Smooth muscle cell (in vitro differentiated cells): ENCODE measurements at regions not wholly inside any gene's neighbourhood (a gene's known extent, or its start where the extent isn't known, plus 50 kb on each side); places are given as distances from the start of the nearest gene placed in this dataset.

Source experiments
- DNase-seq: peaks from one replicate; lab custom pipeline; 2025; ENCODE audit not compliant: unreplicated experiment; lab: John Stamatoyannopoulos, UW
- H2AFZ ChIP-seq: fragments of 200-600 bp; sonication (generic); 2 replicates; pipeline ENCODE4 v1.6.0; 2016; ENCODE audit warnings: antibody characterized with exemption, low read depth, mild to moderate bottlenecking
- H3F3A ChIP-seq: fragments of 200-600 bp; sonication (generic); 2 replicates; pipeline ENCODE4 v1.6.0; 2017; ENCODE audit warnings: antibody characterized with exemption, low read depth
- H3K27ac ChIP-seq: fragments of 200-600 bp; sonication (generic); 2 replicates; pipeline ENCODE4 v1.5.1; 2016; ENCODE audit warnings: low read depth, mild to moderate bottlenecking
- H3K27me3 ChIP-seq: fragments of 200-600 bp; sonication (generic); 2 replicates; pipeline ENCODE4 v1.6.1; 2016; ENCODE audit warnings: low read depth, mild to moderate bottlenecking
- H3K36me3 ChIP-seq: fragments of 200-600 bp; sonication (generic); 2 replicates; pipeline ENCODE4 v1.5.1; 2016; ENCODE audit warnings: low read depth
- H3K4me1 ChIP-seq: fragments of 200-600 bp; sonication (generic); 2 replicates; pipeline ENCODE4 v1.5.1; 2016; ENCODE audit warnings: low read depth
- H3K4me2 ChIP-seq: fragments of 200-600 bp; sonication (generic); 2 replicates; pipeline ENCODE4 v1.6.0; 2016; ENCODE audit warnings: mild to moderate bottlenecking
- H3K4me3 ChIP-seq: fragments of 200-600 bp; sonication (generic); 2 replicates; pipeline ENCODE4 v1.5.1; 2016; ENCODE audit warnings: mild to moderate bottlenecking
- H3K79me2 ChIP-seq: fragments of 200-600 bp; sonication (generic); 2 replicates; pipeline ENCODE4 v1.6.0; 2016; ENCODE audit warnings: low read depth, mild to moderate bottlenecking
- H3K9ac ChIP-seq: fragments of 200-600 bp; sonication (generic); 2 replicates; pipeline ENCODE4 v1.6.0; 2016; ENCODE audit warnings: low read depth
- H3K9me3 ChIP-seq: fragments of 200-600 bp; sonication (generic); replicated peaks from 2 replicates; pipeline ENCODE4 v1.5.1; 2016; ENCODE audit warnings: low read depth
- H4K20me1 ChIP-seq: fragments of 200-600 bp; sonication (generic); 2 replicates; pipeline ENCODE4 v1.6.0; 2016; ENCODE audit warnings: low read depth
- CTCF ChIP-seq: fragments of 200-600 bp; sonication (generic); IDR thresholded peaks from 2 replicates; pipeline ENCODE4 v1.5.1; 2017; ENCODE audit warnings: borderline replicate concordance, mild to moderate bottlenecking, antibody characterized with exemption; ENCODE audit not compliant: insufficient read depth, poor library complexity, severe bottlenecking
- WGBS: methylation state at CpG from one replicate; pipeline ENCODE4 v1.1.7; 2016; ENCODE audit warnings: low lambda C conversion rate; 5-methylcytosine and 5-hydroxymethylcytosine counted together

GRCh38 chr2:239894276-239894675 lies 130.9 kb downstream of the NDUFA10 start:
- Histone ChIP-seq H3F3A (no peaks in the 10 kb centered on the region), H3K27me3 (peaks cover 12% of the 10 kb centered on the region), H3K9me3 (no peaks in the 10 kb centered on the region), H2AFZ (no peak overlapping the region), H3K4me2 (no peak overlapping the region), H3K9ac (no peak overlapping the region), H3K4me3 (no peak overlapping the region), H4K20me1 (no peaks in the 10 kb centered on the region), H3K36me3 (no peaks in the 10 kb centered on the region), H3K27ac (no peak overlapping the region), H3K4me1 (no peaks in the 10 kb centered on the region), H3K79me2 (no peaks in the 10 kb centered on the region)
- no peak for DNase-seq
- WGBS = 96% methylated on average over 5 of the region's 5 CpGs
- no peak for TF ChIP-seq CTCF

GRCh38 chr2:239893236-239893515 lies 132.0 kb downstream of the NDUFA10 start:
- TF ChIP-seq CTCF = no peak
- no peaks in the 10 kb centered on the region for H4K20me1 ChIP-seq
- no peak overlapping the region for H3K4me3 ChIP-seq
- no peak overlapping the region for H3K4me2 ChIP-seq
- DNase-seq = no peak
- no peak overlapping the region for H3K27ac ChIP-seq
- peaks cover 12% of the 10 kb centered on the region for H3K27me3 ChIP-seq
- H3K9ac ChIP-seq = no peak overlapping the region
- no peaks in the 10 kb centered on the region for H3K36me3 ChIP-seq
- no peaks in the 10 kb centered on the region for H3K4me1 ChIP-seq
- H2AFZ ChIP-seq = no peak overlapping the region
- H3K79me2 ChIP-seq = no peaks in the 10 kb centered on the region
- no peaks in the 10 kb centered on the region for H3F3A ChIP-seq
- 70% methylated on average over 4 of the region's 4 CpGs for WGBS
- H3K9me3 ChIP-seq = no peaks in the 10 kb centered on the region

DNA sequence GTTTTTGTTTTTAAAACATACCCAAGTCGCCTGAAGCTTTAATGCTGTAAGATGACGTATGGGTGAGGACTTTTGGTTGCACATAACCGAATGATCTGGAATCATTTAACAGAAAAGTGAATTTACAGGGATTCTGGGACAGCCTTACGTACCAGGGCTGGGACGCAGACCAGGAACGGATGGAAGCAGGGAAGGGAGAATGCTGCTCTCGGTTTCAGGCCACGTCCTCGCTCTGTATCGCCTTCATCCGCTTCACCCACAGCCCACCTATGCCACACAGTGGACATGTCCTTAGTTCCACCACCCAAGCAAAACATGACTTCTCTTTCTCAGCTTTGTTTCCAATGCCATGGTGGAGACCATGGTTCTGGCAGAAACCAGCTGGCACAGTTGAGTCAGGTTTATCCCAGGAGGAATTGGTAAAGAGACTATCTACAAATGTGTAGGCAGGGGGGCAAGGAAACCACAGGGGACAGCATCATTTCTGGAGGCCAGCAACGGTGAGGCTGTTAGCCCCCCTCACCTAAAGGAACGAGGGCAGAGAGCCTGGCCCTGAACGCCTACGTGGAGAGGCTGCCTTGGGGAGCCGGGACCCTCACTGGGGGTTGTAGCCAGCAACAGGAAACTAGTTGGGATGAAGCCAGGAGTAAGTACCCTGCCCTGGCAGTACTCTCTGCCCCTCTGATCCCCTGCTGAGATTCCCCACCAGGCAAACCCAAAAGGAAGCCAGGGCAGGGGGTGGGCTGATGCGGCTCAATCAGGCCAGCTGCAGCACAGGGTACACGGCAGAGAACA lies 132.5 kb downstream of the NDUFA10 start:
- no peaks in the 10 kb centered on the region for H3K36me3 ChIP-seq
- H3K9ac ChIP-seq = no peak overlapping the region
- H2AFZ ChIP-seq = no peak overlapping the region
- H3K4me2 ChIP-seq = no peak overlapping the region
- H3K79me2 ChIP-seq = no peaks in the 10 kb centered on the region
- peaks cover 12% of the 10 kb centered on the region for H3K27me3 ChIP-seq
- H3K9me3 ChIP-seq = no peaks in the 10 kb centered on the region
- no peak overlapping the region for H3K27ac ChIP-seq
- no peaks in the 10 kb centered on the region for H3K4me1 ChIP-seq
- no peak for DNase-seq
- WGBS = 89% methylated on average over 18 of the region's 18 CpGs
- H4K20me1 ChIP-seq = no peaks in the 10 kb centered on the region
- H3K4me3 ChIP-seq = no peak overlapping the region
- no peaks in the 10 kb centered on the region for H3F3A ChIP-seq
- no peak for TF ChIP-seq CTCF

DNA sequence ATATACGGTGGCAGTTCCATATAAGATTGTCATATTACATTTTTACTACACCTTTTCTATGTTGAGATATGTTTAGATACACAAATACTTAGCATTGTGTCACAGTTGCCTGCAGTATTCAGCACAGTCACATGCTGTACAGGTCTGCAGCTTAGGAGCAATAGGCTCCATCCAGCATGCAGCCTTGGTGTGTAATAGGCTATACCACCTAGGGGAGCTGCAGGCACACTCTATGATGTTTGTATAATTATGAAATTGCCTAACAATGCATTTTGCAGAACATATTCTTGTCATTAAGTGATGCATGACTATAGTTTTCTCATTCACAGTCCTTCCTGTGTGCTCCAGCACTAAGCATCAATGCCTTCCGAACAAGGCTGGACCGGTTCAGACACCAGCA lies 133.4 kb downstream of the NDUFA10 start:
- no peak overlapping the region for H3K9ac ChIP-seq
- no peaks in the 10 kb centered on the region for H3K79me2 ChIP-seq
- H2AFZ ChIP-seq = no peak overlapping the region
- H3K4me2 ChIP-seq = no peak overlapping the region
- no peaks in the 10 kb centered on the region for H3K9me3 ChIP-seq
- peaks cover 12% of the 10 kb centered on the region for H3K27me3 ChIP-seq
- no peak for TF ChIP-seq CTCF
- no peak overlapping the region for H3K27ac ChIP-seq
- no peak overlapping the region for H3K4me3 ChIP-seq
- no peak for DNase-seq
- H3F3A ChIP-seq = no peaks in the 10 kb centered on the region
- no peaks in the 10 kb centered on the region for H4K20me1 ChIP-seq
- no peaks in the 10 kb centered on the region for H3K36me3 ChIP-seq
- WGBS = 94% methylated on average over 3 of the region's 3 CpGs
- H3K4me1 ChIP-seq = no peaks in the 10 kb centered on the region
